GM23338 (cell line): ENCODE measurements at regions not wholly inside any gene's neighbourhood (a gene's known extent, or its start where the extent isn't known, plus 50 kb on each side); places are given as distances from the start of the nearest gene placed in this dataset.

Experiments used
- ATAC-seq: fragments of 200-7000 bp; cut with Tn5 transposase; 3 replicates; pipeline ENCODE4 v1.9.1; 2020
- DNase-seq: peaks from one replicate; pipeline ENCODE4 v3.0.0-alpha.2; 2015; ENCODE audit warnings: low spot score
- H2AFZ ChIP-seq: fragments of 200-600 bp; sonication (generic); 2 replicates; pipeline ENCODE4 v1.8.0; 2016; ENCODE audit warnings: antibody characterized with exemption, mild to moderate bottlenecking, moderate library complexity
- H3F3A ChIP-seq: fragments of 200-600 bp; sonication (generic); replicated peaks from 2 replicates; pipeline ENCODE4 v1.8.0; 2017; ENCODE audit warnings: antibody characterized with exemption, mixed run types, low read depth
- H3K27ac ChIP-seq: fragments of 200-600 bp; sonication (generic); 2 replicates; pipeline ENCODE4 v1.6.1; 2016; ENCODE audit warnings: low read depth
- H3K27me3 ChIP-seq: fragments of 200-600 bp; sonication (generic); 2 replicates; pipeline ENCODE4 v1.8.0; 2016; ENCODE audit warnings: mild to moderate bottlenecking, mixed run types, moderate library complexity; ENCODE audit not compliant: insufficient read depth
- H3K36me3 ChIP-seq: fragments of 200-600 bp; sonication (generic); 2 replicates; pipeline ENCODE4 v1.8.0; 2016; ENCODE audit warnings: mild to moderate bottlenecking; ENCODE audit not compliant: insufficient read depth
- H3K4me1 ChIP-seq: fragments of 200-600 bp; sonication (generic); 2 replicates; pipeline ENCODE4 v1.8.0; 2016; ENCODE audit warnings: mild to moderate bottlenecking, moderate library complexity; ENCODE audit not compliant: insufficient read depth
- H3K4me2 ChIP-seq: fragments of 200-600 bp; sonication (generic); 2 replicates; pipeline ENCODE4 v1.7.1; 2017; ENCODE audit warnings: mixed run types
- H3K4me3 ChIP-seq: fragments of 200-600 bp; sonication (generic); 2 replicates; pipeline ENCODE4 v1.6.1; 2016; ENCODE audit warnings: mixed run types
- H3K79me2 ChIP-seq: fragments of 200-600 bp; sonication (generic); replicated peaks from 2 replicates; pipeline ENCODE4 v1.8.0; 2017; ENCODE audit warnings: mild to moderate bottlenecking; ENCODE audit not compliant: insufficient read depth
- H3K9me2 ChIP-seq: fragments of 200-600 bp; sonication (generic); 2 replicates; pipeline ENCODE4 v1.8.0; 2017; ENCODE audit not compliant: insufficient read depth
- H4K20me1 ChIP-seq: fragments of 200-600 bp; sonication (generic); replicated peaks from 2 replicates; pipeline ENCODE4 v1.8.0; 2017; ENCODE audit warnings: mild to moderate bottlenecking; ENCODE audit not compliant: insufficient read depth
- H3K27ac Mint-ChIP-seq: 2 replicates; pipeline ENCODE4 v1.8.0; 2020; ENCODE audit warnings: inconsistent platforms, mild to moderate bottlenecking, moderate library complexity, mixed read lengths
- H3K27me3 Mint-ChIP-seq: 3 replicates; pipeline ENCODE4 v1.8.0; 2022; ENCODE audit warnings: low read depth, mild to moderate bottlenecking, moderate library complexity, mixed read lengths, inconsistent platforms; ENCODE audit not compliant: insufficient read depth, poor library complexity
- H3K36me3 Mint-ChIP-seq: 3 replicates; pipeline ENCODE4 v1.8.0; 2021; ENCODE audit warnings: low read depth, mild to moderate bottlenecking, inconsistent platforms, moderate library complexity, mixed read lengths
- H3K4me1 Mint-ChIP-seq: 3 replicates; pipeline ENCODE4 v1.8.0; 2020; ENCODE audit warnings: mild to moderate bottlenecking, inconsistent platforms, mixed read lengths
- H3K4me3 Mint-ChIP-seq: 3 replicates; pipeline ENCODE4 v1.8.0; 2021; ENCODE audit warnings: moderate library complexity, mild to moderate bottlenecking, inconsistent platforms, mixed read lengths
- H3K9me3 Mint-ChIP-seq: 3 replicates; pipeline ENCODE4 v1.8.0; 2020; ENCODE audit warnings: moderate library complexity, mild to moderate bottlenecking, inconsistent platforms, mixed read lengths
- CREB1 ChIP-seq: fragments of 250-450 bp; sonication (Bioruptor Pico); IDR thresholded peaks from 2 replicates; pipeline ENCODE4 v1.5.0; 2020; ENCODE audit warnings: low read depth, mild to moderate bottlenecking, moderate library complexity
- EZH2 ChIP-seq: fragments of 200-600 bp; sonication (generic); IDR thresholded peaks from one replicate; pipeline ENCODE4 v1.8.0; 2017; ENCODE audit warnings: antibody characterized with exemption, mild to moderate bottlenecking, low read depth; ENCODE audit not compliant: unreplicated experiment
- EZH2phosphoT487 ChIP-seq: fragments of 200-600 bp; sonication (generic); IDR thresholded peaks from one replicate; pipeline ENCODE4 v1.8.1; 2018; ENCODE audit warnings: antibody characterized with exemption; ENCODE audit not compliant: unreplicated experiment
- JUNB ChIP-seq: IDR thresholded peaks from one replicate; pipeline ENCODE4 v1.6.1; 2016; ENCODE audit warnings: antibody characterized with exemption; ENCODE audit not compliant: unreplicated experiment
- NANOG ChIP-seq: IDR thresholded peaks from 2 replicates; pipeline ENCODE4 v1.6.1; 2016; ENCODE audit warnings: antibody characterized with exemption, borderline replicate concordance
- POLR2AphosphoS5 ChIP-seq: IDR thresholded peaks from 2 replicates; pipeline ENCODE4 v1.6.1; 2016; ENCODE audit warnings: antibody characterized with exemption, low read depth
- STAT1 ChIP-seq: IDR thresholded peaks from one replicate; pipeline ENCODE4 v1.6.1; 2016; ENCODE audit warnings: antibody characterized with exemption; ENCODE audit not compliant: unreplicated experiment
- ZNF114 ChIP-seq: fragments of 250-450 bp; sonication (Bioruptor Pico); IDR thresholded peaks from 2 replicates; pipeline ENCODE4 v1.5.0; 2020; ENCODE audit warnings: mild to moderate bottlenecking, moderate library complexity
- ZNF331 ChIP-seq: fragments of 250-450 bp; sonication (Bioruptor Pico); IDR thresholded peaks from 2 replicates; pipeline ENCODE4 v1.5.0; 2020; ENCODE audit warnings: low read depth, mild to moderate bottlenecking, moderate library complexity
- TF ChIP-seq, protein P1 (sequence below): IDR thresholded peaks from 2 replicates; pipeline ENCODE4 v1.6.1; 2016; ENCODE audit warnings: antibody characterized with exemption
- TF ChIP-seq, protein P2 (sequence below): IDR thresholded peaks from one replicate; pipeline ENCODE4 v1.6.1; 2018; ENCODE audit warnings: antibody characterized with exemption; ENCODE audit not compliant: unreplicated experiment
- TF ChIP-seq, protein P3 (sequence below): fragments of 250-450 bp; sonication (Bioruptor Pico); IDR thresholded peaks from 2 replicates; pipeline ENCODE4 v1.5.0; 2020; ENCODE audit warnings: mild to moderate bottlenecking, moderate library complexity

DNA sequence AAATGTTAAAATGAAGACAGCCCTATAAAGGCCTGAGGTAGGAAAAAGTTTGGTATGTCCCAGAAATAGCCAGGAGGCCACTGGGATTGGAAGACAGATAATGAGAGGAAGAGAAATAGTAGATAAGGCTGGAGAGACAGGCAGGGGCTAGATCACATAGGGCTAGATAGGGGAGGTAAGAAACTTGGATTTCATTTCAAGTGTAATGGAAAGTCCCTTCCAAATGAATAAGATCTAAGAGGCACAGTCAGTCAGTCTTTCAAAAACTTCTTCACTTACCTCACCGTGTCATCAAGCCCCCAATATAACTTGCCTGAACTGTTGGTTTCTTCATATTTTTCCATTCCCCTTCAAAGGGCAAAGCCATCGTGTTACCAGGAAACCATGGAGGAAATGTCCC lies 121.8 kb downstream of the SPCS3 start:
- H3K79me2 ChIP-seq: no peaks in the 10 kb centered on the region
- no peaks in the 10 kb centered on the region for H3K4me1 Mint-ChIP-seq
- H3K36me3 Mint-ChIP-seq: no peaks in the 10 kb centered on the region
- no peak for TF ChIP-seq EZH2
- no peak for TF ChIP-seq JUNB
- TF ChIP-seq, protein P1, sequence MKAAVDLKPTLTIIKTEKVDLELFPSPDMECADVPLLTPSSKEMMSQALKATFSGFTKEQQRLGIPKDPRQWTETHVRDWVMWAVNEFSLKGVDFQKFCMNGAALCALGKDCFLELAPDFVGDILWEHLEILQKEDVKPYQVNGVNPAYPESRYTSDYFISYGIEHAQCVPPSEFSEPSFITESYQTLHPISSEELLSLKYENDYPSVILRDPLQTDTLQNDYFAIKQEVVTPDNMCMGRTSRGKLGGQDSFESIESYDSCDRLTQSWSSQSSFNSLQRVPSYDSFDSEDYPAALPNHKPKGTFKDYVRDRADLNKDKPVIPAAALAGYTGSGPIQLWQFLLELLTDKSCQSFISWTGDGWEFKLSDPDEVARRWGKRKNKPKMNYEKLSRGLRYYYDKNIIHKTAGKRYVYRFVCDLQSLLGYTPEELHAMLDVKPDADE: no peak
- TF ChIP-seq ZNF114: no peak
- TF ChIP-seq, protein P2, sequence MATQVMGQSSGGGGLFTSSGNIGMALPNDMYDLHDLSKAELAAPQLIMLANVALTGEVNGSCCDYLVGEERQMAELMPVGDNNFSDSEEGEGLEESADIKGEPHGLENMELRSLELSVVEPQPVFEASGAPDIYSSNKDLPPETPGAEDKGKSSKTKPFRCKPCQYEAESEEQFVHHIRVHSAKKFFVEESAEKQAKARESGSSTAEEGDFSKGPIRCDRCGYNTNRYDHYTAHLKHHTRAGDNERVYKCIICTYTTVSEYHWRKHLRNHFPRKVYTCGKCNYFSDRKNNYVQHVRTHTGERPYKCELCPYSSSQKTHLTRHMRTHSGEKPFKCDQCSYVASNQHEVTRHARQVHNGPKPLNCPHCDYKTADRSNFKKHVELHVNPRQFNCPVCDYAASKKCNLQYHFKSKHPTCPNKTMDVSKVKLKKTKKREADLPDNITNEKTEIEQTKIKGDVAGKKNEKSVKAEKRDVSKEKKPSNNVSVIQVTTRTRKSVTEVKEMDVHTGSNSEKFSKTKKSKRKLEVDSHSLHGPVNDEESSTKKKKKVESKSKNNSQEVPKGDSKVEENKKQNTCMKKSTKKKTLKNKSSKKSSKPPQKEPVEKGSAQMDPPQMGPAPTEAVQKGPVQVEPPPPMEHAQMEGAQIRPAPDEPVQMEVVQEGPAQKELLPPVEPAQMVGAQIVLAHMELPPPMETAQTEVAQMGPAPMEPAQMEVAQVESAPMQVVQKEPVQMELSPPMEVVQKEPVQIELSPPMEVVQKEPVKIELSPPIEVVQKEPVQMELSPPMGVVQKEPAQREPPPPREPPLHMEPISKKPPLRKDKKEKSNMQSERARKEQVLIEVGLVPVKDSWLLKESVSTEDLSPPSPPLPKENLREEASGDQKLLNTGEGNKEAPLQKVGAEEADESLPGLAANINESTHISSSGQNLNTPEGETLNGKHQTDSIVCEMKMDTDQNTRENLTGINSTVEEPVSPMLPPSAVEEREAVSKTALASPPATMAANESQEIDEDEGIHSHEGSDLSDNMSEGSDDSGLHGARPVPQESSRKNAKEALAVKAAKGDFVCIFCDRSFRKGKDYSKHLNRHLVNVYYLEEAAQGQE: no peak
- no peak for TF ChIP-seq STAT1
- no peak for TF ChIP-seq EZH2phosphoT487
- TF ChIP-seq CREB1: no peak
- TF ChIP-seq ZNF331 (CRISPR knock-in tag): no peak
- no peak for TF ChIP-seq NANOG
- TF ChIP-seq, protein P3, sequence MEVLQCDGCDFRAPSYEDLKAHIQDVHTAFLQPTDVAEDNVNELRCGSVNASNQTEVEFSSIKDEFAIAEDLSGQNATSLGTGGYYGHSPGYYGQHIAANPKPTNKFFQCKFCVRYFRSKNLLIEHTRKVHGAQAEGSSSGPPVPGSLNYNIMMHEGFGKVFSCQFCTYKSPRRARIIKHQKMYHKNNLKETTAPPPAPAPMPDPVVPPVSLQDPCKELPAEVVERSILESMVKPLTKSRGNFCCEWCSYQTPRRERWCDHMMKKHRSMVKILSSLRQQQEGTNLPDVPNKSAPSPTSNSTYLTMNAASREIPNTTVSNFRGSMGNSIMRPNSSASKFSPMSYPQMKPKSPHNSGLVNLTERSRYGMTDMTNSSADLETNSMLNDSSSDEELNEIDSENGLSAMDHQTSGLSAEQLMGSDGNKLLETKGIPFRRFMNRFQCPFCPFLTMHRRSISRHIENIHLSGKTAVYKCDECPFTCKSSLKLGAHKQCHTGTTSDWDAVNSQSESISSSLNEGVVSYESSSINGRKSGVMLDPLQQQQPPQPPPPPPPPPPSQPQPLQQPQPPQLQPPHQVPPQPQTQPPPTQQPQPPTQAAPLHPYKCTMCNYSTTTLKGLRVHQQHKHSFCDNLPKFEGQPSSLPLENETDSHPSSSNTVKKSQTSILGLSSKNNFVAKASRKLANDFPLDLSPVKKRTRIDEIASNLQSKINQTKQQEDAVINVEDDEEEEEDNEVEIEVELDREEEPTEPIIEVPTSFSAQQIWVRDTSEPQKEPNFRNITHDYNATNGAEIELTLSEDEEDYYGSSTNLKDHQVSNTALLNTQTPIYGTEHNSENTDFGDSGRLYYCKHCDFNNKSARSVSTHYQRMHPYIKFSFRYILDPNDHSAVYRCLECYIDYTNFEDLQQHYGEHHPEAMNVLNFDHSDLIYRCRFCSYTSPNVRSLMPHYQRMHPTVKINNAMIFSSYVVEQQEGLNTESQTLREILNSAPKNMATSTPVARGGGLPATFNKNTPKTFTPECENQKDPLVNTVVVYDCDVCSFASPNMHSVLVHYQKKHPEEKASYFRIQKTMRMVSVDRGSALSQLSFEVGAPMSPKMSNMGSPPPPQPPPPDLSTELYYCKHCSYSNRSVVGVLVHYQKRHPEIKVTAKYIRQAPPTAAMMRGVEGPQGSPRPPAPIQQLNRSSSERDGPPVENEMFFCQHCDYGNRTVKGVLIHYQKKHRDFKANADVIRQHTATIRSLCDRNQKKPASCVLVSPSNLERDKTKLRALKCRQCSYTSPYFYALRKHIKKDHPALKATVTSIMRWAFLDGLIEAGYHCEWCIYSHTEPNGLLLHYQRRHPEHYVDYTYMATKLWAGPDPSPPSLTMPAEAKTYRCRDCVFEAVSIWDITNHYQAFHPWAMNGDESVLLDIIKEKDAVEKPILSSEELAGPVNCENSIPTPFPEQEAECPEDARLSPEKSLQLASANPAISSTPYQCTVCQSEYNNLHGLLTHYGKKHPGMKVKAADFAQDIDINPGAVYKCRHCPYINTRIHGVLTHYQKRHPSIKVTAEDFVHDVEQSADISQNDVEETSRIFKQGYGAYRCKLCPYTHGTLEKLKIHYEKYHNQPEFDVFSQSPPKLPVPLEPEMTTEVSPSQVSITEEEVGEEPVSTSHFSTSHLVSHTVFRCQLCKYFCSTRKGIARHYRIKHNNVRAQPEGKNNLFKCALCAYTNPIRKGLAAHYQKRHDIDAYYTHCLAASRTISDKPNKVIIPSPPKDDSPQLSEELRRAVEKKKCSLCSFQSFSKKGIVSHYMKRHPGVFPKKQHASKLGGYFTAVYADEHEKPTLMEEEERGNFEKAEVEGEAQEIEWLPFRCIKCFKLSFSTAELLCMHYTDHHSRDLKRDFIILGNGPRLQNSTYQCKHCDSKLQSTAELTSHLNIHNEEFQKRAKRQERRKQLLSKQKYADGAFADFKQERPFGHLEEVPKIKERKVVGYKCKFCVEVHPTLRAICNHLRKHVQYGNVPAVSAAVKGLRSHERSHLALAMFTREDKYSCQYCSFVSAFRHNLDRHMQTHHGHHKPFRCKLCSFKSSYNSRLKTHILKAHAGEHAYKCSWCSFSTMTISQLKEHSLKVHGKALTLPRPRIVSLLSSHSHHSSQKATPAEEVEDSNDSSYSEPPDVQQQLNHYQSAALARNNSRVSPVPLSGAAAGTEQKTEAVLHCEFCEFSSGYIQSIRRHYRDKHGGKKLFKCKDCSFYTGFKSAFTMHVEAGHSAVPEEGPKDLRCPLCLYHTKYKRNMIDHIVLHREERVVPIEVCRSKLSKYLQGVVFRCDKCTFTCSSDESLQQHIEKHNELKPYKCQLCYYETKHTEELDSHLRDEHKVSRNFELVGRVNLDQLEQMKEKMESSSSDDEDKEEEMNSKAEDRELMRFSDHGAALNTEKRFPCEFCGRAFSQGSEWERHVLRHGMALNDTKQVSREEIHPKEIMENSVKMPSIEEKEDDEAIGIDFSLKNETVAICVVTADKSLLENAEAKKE (CRISPR knock-in tag): no peak
- no peak for TF ChIP-seq POLR2AphosphoS5
- H3K9me3 Mint-ChIP-seq: no peaks in the 10 kb centered on the region
- H3F3A ChIP-seq: no peaks in the 10 kb centered on the region
- no peaks in the 10 kb centered on the region for H3K27me3 ChIP-seq
- DNase-seq (no peak), ATAC-seq (no peak)
- no peak overlapping the region for H3K4me2 ChIP-seq
- peaks cover 4% of the 10 kb centered on the region; the same call in 1 of the 2 replicates for H3K9me2 ChIP-seq
- H3K4me3 ChIP-seq: no peak overlapping the region
- H3K36me3 ChIP-seq: no peaks in the 10 kb centered on the region
- no peaks in the 10 kb centered on the region for H3K4me1 ChIP-seq
- H3K27me3 Mint-ChIP-seq: no peaks in the 10 kb centered on the region
- 0 out of 2 replicates have a peak overlapping the region, but pooled peaks have one; percentile 33 for H2AFZ ChIP-seq
- no peak overlapping the region for H3K27ac Mint-ChIP-seq
- no peaks in the 10 kb centered on the region for H4K20me1 ChIP-seq
- H3K4me3 Mint-ChIP-seq: no peak overlapping the region
- no peak overlapping the region for H3K27ac ChIP-seq
